ENCODE measurements at regions not wholly inside any gene's neighbourhood (a gene's known extent, or its start where the extent isn't known, plus 50 kb on each side); places are given as distances from the start of the nearest gene placed in this dataset.

- H3K79me2 ChIP-seq (ENCODE audit: control insufficient read depth, insufficient read depth, low read length): no peaks in the 10 kb centered on the region
- TF ChIP-seq, protein P1, sequence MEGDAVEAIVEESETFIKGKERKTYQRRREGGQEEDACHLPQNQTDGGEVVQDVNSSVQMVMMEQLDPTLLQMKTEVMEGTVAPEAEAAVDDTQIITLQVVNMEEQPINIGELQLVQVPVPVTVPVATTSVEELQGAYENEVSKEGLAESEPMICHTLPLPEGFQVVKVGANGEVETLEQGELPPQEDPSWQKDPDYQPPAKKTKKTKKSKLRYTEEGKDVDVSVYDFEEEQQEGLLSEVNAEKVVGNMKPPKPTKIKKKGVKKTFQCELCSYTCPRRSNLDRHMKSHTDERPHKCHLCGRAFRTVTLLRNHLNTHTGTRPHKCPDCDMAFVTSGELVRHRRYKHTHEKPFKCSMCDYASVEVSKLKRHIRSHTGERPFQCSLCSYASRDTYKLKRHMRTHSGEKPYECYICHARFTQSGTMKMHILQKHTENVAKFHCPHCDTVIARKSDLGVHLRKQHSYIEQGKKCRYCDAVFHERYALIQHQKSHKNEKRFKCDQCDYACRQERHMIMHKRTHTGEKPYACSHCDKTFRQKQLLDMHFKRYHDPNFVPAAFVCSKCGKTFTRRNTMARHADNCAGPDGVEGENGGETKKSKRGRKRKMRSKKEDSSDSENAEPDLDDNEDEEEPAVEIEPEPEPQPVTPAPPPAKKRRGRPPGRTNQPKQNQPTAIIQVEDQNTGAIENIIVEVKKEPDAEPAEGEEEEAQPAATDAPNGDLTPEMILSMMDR (conservative IDR thresholded peaks at IDR 0.05 in 1 of 2, IDR thresholded peaks at IDR 0.05 in 1 of 2; ENCODE audit: low read depth in 1 of 2, low read length in 2 of 2): no peak
- H3K9ac ChIP-seq (ENCODE audit: insufficient read depth, low read length): no peak overlapping the region
- no peaks in the 10 kb centered on the region for H3K36me3 ChIP-seq (ENCODE audit: control insufficient read depth, insufficient read depth, low read length)
- no peak overlapping the region for H3K4me2 ChIP-seq (ENCODE audit: extremely low read depth, insufficient read depth, low read length)
- DNase-seq (ENCODE audit: low read depth in 2 of 2): no peak
- no peak overlapping the region for H3K4me3 ChIP-seq (replicated peaks in 1 of 4; ENCODE audit: control extremely low read depth in 1 of 4, insufficient read depth in 1 of 4, low read depth in 3 of 4, low read length in 4 of 4)
- H3K27ac ChIP-seq (ENCODE audit: insufficient read depth, low read length): no peak overlapping the region
- no peaks in the 10 kb centered on the region for H3K27me3 ChIP-seq (ENCODE audit: control insufficient read depth, insufficient read depth, low read length)
- no peaks in the 10 kb centered on the region for H4K20me1 ChIP-seq (ENCODE audit: control insufficient read depth, extremely low read depth, insufficient read depth, low read length)
- no peaks in the 10 kb centered on the region for H3K9me3 ChIP-seq (ENCODE audit: control insufficient read depth, insufficient read depth, low read depth, low read length)
- no peaks in the 10 kb centered on the region for H3K4me1 ChIP-seq (ENCODE audit: control insufficient read depth, extremely low read depth, insufficient read depth, low read length)
- H2AFZ ChIP-seq (ENCODE audit: low read length): no peak overlapping the region
Measured at GRCh38 chr6:106772270-106773142, 143.1 kb downstream of the QRSL1 start.

GRCh38 chr6:106771822-106772221 is 142.4 kb downstream of the QRSL1 start:
- no peaks in the 10 kb centered on the region for H3K79me2 ChIP-seq (ENCODE audit: control insufficient read depth, insufficient read depth, low read length)
- H3K27me3 ChIP-seq (ENCODE audit: control insufficient read depth, insufficient read depth, low read length): no peaks in the 10 kb centered on the region
- no peak for DNase-seq (ENCODE audit: low read depth in 2 of 2)
- H3K9me3 ChIP-seq (ENCODE audit: control insufficient read depth, insufficient read depth, low read depth, low read length): no peaks in the 10 kb centered on the region
- no peaks in the 10 kb centered on the region for H3K36me3 ChIP-seq (ENCODE audit: control insufficient read depth, insufficient read depth, low read length)
- H2AFZ ChIP-seq (ENCODE audit: low read length): no peak overlapping the region
- H3K9ac ChIP-seq (ENCODE audit: insufficient read depth, low read length): no peak overlapping the region
- H3K4me1 ChIP-seq (ENCODE audit: control insufficient read depth, extremely low read depth, insufficient read depth, low read length): no peaks in the 10 kb centered on the region
- no peak overlapping the region for H3K4me3 ChIP-seq (replicated peaks in 1 of 4; ENCODE audit: control extremely low read depth in 1 of 4, insufficient read depth in 1 of 4, low read depth in 3 of 4, low read length in 4 of 4)
- H4K20me1 ChIP-seq (ENCODE audit: control insufficient read depth, extremely low read depth, insufficient read depth, low read length): no peaks in the 10 kb centered on the region
- TF ChIP-seq, protein P1 (conservative IDR thresholded peaks at IDR 0.05 in 1 of 2, IDR thresholded peaks at IDR 0.05 in 1 of 2; ENCODE audit: low read depth in 1 of 2, low read length in 2 of 2): no peak
- no peak for TF ChIP-seq EZH2 (IDR thresholded peaks at IDR 0.05; ENCODE audit: low read length, missing control alignments)
- no peak overlapping the region for H3K4me2 ChIP-seq (ENCODE audit: extremely low read depth, insufficient read depth, low read length)
- H3K27ac ChIP-seq (ENCODE audit: insufficient read depth, low read length): no peak overlapping the region

- Histone ChIP-seq H3K4me3 (replicated peaks in 1 of 4; ENCODE audit: control extremely low read depth in 1 of 4, insufficient read depth in 1 of 4, low read depth in 3 of 4, low read length in 4 of 4) (no peak overlapping the region), H3K79me2 (ENCODE audit: control insufficient read depth, insufficient read depth, low read length) (no peaks in the 10 kb centered on the region), H3K27ac (ENCODE audit: insufficient read depth, low read length) (no peak overlapping the region), H3K9me3 (ENCODE audit: control insufficient read depth, insufficient read depth, low read depth, low read length) (no peaks in the 10 kb centered on the region), H3K4me2 (ENCODE audit: extremely low read depth, insufficient read depth, low read length) (no peak overlapping the region), H4K20me1 (ENCODE audit: control insufficient read depth, extremely low read depth, insufficient read depth, low read length) (no peaks in the 10 kb centered on the region), H3K4me1 (ENCODE audit: control insufficient read depth, extremely low read depth, insufficient read depth, low read length) (no peaks in the 10 kb centered on the region), H3K36me3 (ENCODE audit: control insufficient read depth, insufficient read depth, low read length) (no peaks in the 10 kb centered on the region), H3K9ac (ENCODE audit: insufficient read depth, low read length) (no peak overlapping the region), H2AFZ (ENCODE audit: low read length) (no peak overlapping the region), H3K27me3 (ENCODE audit: control insufficient read depth, insufficient read depth, low read length) (no peaks in the 10 kb centered on the region)
- no peak for DNase-seq (ENCODE audit: low read depth in 2 of 2)
- TF ChIP-seq, protein P1 (conservative IDR thresholded peaks at IDR 0.05 in 1 of 2, IDR thresholded peaks at IDR 0.05 in 1 of 2; ENCODE audit: low read depth in 1 of 2, low read length in 2 of 2): no peak
- no peak for TF ChIP-seq EZH2 (IDR thresholded peaks at IDR 0.05; ENCODE audit: low read length, missing control alignments)
Measured at GRCh38 chr6:106770663-106771062, 141.3 kb downstream of the QRSL1 start.
